AG09319 (cell line): ENCODE measurements at regions not wholly inside any gene's neighbourhood (a gene's known extent, or its start where the extent isn't known, plus 50 kb on each side); places are given as distances from the start of the nearest gene placed in this dataset.

ENCODE experiments used
- DNase-seq: peaks from one replicate; pipeline ENCODE4 v3.0.0-alpha.2; 2010; ENCODE audit warnings: low read depth; ENCODE audit errors: extremely low read depth
- TF ChIP-seq, protein P1 (sequence below): IDR thresholded peaks from 2 replicates; pipeline ENCODE4 v1.5.1; 2011; ENCODE audit warnings: low read depth, mild to moderate bottlenecking, inconsistent platforms, low read length, moderate library complexity

DNA sequence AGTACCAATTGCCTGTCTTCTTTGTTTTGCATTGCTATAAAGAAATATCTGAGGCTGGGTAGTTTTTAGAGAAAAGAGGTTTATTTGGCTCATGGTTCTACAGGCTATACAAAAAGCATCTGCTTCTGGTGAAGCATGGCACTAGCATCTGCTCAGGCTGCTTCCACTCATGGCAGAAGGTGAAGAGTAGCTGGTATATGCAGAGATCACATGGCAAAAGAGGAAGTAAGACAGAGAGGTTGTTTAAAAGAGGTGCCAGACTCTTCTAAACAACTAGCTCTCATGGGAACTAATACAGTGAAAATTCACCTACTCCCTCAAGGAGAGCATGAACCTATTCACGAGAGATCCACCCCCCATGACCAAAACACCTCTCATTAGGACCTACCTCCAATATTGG, 56.7 kb upstream of the GUCA2B start:
- no peak for DNase-seq
- TF ChIP-seq, protein P1, sequence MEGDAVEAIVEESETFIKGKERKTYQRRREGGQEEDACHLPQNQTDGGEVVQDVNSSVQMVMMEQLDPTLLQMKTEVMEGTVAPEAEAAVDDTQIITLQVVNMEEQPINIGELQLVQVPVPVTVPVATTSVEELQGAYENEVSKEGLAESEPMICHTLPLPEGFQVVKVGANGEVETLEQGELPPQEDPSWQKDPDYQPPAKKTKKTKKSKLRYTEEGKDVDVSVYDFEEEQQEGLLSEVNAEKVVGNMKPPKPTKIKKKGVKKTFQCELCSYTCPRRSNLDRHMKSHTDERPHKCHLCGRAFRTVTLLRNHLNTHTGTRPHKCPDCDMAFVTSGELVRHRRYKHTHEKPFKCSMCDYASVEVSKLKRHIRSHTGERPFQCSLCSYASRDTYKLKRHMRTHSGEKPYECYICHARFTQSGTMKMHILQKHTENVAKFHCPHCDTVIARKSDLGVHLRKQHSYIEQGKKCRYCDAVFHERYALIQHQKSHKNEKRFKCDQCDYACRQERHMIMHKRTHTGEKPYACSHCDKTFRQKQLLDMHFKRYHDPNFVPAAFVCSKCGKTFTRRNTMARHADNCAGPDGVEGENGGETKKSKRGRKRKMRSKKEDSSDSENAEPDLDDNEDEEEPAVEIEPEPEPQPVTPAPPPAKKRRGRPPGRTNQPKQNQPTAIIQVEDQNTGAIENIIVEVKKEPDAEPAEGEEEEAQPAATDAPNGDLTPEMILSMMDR, result no peak

DNA sequence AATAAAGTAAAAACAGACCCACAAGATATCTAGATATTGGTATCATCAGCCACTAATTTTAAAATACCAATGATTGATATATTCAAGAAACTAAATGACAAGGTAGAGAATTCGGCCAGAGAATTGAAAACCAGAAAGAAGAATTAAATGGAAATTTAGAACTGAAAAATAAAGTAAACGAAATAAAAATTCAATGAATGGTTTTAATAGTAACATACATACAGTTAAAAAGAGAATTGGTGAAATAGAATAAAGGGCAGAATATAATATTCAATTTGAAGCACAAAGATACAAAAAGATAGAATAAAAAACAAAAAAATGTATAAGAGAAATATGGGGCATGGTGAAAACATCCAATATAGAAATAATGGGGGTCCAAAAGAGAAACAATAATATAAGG, 64.0 kb upstream of the GUCA2B start:
- no peak for DNase-seq
- TF ChIP-seq, protein P1, result no peak

DNA sequence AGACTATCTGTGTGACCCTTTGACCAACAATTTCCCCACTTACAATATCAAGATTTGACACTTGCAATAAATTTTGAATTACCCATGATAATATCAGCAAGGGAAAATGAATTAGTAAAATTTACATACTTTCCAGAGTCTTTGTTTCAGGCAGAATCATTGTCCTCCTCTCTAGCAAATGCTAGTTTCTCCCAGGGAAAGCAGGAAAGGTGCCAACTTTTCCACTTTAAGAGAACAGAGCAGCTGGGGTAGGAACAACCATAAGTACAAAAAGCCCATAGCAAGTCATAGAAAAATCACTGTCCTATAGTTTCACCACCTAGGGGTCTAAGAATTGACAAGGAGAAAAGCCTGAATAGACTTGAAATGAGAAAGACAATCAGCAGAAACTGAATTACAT, 67.1 kb upstream of the GUCA2B start:
- TF ChIP-seq, protein P1, result no peak
- DNase-seq, result no peak

DNA sequence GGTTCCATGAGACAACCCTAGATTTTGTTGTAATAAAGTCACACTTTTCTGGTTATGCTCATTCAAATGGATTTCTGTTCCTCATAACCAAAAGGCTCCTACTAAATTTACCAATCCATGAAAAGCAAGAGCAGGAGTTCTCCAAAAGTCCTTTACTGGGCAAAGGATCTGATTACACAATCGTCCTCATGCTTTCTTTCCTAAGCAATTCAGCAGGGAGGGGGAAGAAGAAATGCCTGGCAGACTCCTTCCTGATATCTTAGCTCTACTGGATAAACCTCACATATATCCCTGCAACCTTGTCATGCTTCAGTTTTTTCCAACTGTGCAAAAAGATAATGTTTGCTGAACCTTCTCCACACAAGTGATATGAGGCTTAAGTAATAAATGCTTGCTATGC, 67.6 kb upstream of the GUCA2B start:
- TF ChIP-seq, protein P1, result no peak
- no peak for DNase-seq

DNA sequence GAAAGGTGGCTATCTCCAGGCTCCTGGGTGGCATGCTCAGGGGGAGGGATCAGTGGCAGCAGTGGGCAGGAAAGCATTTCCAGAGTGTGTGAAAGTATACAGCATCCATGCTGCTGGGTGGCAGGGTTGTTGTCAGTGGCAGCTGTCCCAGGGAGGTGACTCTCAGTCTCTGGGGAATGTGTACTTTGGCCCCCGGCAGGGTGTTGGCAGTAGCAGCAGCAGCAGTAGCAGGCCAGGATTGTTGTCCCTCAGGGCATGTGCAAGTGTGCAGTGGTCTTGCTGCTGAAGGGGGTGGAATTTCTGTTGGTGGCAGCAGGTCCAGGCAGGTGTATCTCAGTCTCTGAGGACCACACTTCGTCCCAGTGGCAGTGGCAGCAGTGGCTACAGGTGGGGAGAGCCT, 71.7 kb upstream of the GUCA2B start:
- DNase-seq, result no peak
- TF ChIP-seq, protein P1, result no peak

DNA sequence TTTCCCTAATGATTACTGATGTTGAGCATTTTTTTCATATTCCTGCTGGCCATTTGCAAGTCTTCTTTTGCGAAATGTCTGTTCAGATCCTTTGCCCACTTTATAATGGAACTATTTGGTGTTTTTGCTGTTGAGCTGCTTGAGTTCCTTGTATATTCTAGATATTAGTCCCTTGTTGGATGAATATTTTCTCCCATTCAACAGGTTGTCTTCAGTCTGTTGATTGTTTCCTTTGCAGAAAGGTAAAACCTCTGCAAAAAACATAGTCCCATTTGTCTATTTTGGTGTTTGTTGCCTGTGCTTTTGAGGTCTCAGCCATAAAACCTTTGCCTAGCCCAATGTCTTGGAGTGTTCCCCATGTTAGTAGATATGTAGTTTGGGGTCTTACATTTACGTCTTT, 78.0 kb upstream of the GUCA2B start:
- TF ChIP-seq, protein P1, result no peak
- DNase-seq, result no peak

DNA sequence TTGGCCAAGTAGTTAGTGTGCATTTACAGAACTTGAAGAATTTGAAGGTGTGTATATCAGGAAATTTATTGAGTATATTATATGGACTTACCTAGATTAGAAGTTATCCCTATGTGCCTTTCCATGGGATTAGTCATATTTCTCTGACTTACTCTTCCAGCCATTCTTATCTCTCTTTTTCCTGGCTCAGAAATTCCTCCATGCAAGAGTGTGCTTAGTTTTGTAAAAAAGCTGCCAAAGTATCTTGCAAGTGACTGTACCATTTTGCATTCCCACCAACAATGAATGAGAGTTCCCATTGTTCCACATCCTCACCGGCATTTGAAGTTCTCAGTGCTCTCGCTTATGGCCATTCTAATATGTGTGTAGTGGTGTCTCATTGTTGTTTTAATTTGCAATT, 82.2 kb upstream of the GUCA2B start:
- TF ChIP-seq, protein P1, result no peak
- DNase-seq, result no peak
